HEK293T (cell line): ENCODE measurements at regions not wholly inside any gene's neighbourhood (a gene's known extent, or its start where the extent isn't known, plus 50 kb on each side); places are given as distances from the start of the nearest gene placed in this dataset.

ENCODE experiments used
- CTCF ChIA-PET: fragments of 350-600 bp; formaldehyde crosslinking; extraction: SDS; loops from one replicate; lab custom pipeline; 2021; ENCODE audit warnings: antibody characterized with exemption, inconsistent platforms; lab: Yijun Ruan, JAX
- POLR2A ChIA-PET: fragments of 350-600 bp; formaldehyde crosslinking; extraction: SDS; loops from one replicate; lab custom pipeline; 2020; ENCODE audit warnings: antibody characterized with exemption, inconsistent platforms; lab: Yijun Ruan, JAX
- DNase-seq: peaks from one replicate; pipeline ENCODE4 v3.0.0; 2012; ENCODE audit warnings: mixed read lengths; ENCODE audit errors: extremely low spot score
- ARNT ChIP-seq: fragments of 450-650 bp; IDR thresholded peaks from 2 replicates; pipeline ENCODE4 v1.6.1; 2017; ENCODE audit warnings: mild to moderate bottlenecking
- BHLHE40 ChIP-seq: fragments of 450-650 bp; IDR thresholded peaks from 2 replicates; pipeline ENCODE4 v1.6.1; 2016; ENCODE audit warnings: mild to moderate bottlenecking, moderate library complexity, borderline replicate concordance
- CTBP1 ChIP-seq: fragments of 450-650 bp; IDR thresholded peaks from 2 replicates; pipeline ENCODE4 v1.6.1; 2016; ENCODE audit warnings: borderline replicate concordance
- ELF4 ChIP-seq: fragments of 450-650 bp; IDR thresholded peaks from 2 replicates; pipeline ENCODE4 v1.6.1; 2017; ENCODE audit warnings: antibody characterized with exemption
- FOXA1 ChIP-seq: fragments of 450-650 bp; IDR thresholded peaks from 2 replicates; pipeline ENCODE4 v1.6.1; 2016; ENCODE audit warnings: mild to moderate bottlenecking
- FOXK2 ChIP-seq: fragments of 450-650 bp; IDR thresholded peaks from 2 replicates; pipeline ENCODE4 v1.6.1; 2016; ENCODE audit warnings: mild to moderate bottlenecking
- FOXM1 ChIP-seq: fragments of 450-650 bp; IDR thresholded peaks from 2 replicates; pipeline ENCODE4 v1.6.1; 2017; ENCODE audit warnings: mild to moderate bottlenecking, borderline replicate concordance
- HDGF ChIP-seq: fragments of 450-650 bp; IDR thresholded peaks from 2 replicates; pipeline ENCODE4 v1.6.1; 2017; ENCODE audit warnings: antibody characterized with exemption, borderline replicate concordance
- L3MBTL2 ChIP-seq: fragments of 450-650 bp; conservative IDR thresholded peaks from 2 replicates; pipeline ENCODE4 v1.6.1; 2016; ENCODE audit warnings: mild to moderate bottlenecking
- LEF1 ChIP-seq: fragments of 450-650 bp; IDR thresholded peaks from 2 replicates; pipeline ENCODE4 v1.6.1; 2017; ENCODE audit warnings: mild to moderate bottlenecking, borderline replicate concordance
- NFRKB ChIP-seq: fragments of 450-650 bp; IDR thresholded peaks from 2 replicates; pipeline ENCODE4 v1.6.1; 2016; ENCODE audit warnings: mild to moderate bottlenecking, moderate library complexity
- SP1 ChIP-seq: fragments of 450-650 bp; IDR thresholded peaks from 2 replicates; pipeline ENCODE4 v1.6.1; 2017
- SUZ12 ChIP-seq: fragments of 450-650 bp; IDR thresholded peaks from 2 replicates; pipeline ENCODE4 v1.6.1; 2016; ENCODE audit warnings: mild to moderate bottlenecking
- TARDBP ChIP-seq: fragments of 450-650 bp; IDR thresholded peaks from 2 replicates; pipeline ENCODE4 v1.6.1; 2016
- ZNF384 ChIP-seq: fragments of 450-650 bp; IDR thresholded peaks from 2 replicates; pipeline ENCODE4 v1.6.1; 2016
- TF ChIP-seq, protein P1 (sequence below): fragments of 450-650 bp; IDR thresholded peaks from 2 replicates; pipeline ENCODE4 v1.6.1; 2016

DNA sequence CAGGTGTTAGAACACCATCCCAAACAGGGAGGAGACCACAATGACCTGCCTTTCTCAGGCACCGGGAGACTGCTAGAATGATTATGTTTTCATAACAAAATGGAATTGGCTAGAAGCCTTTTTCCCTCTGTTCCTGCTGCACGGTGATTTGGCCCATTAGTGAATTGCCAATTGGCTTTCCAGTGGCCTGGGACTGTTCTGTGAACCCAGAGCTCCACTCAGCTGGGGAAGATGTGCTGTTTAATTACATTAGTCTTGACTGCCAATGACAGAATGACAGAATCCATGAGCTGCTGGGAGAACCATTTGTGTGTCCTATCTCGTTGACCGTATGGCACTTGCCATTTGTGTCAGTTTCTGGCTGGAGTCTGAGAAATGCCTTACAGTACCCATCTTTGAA, 242.9 kb downstream of the CDH11 start:
- no peak for DNase-seq
- CTCF ChIA-PET: no interaction called here
- no peak for TF ChIP-seq BHLHE40
- TF ChIP-seq FOXA1: no peak
- TF ChIP-seq ELF4: no peak
- TF ChIP-seq ARNT: no peak
- no peak for TF ChIP-seq SP1
- TF ChIP-seq HDGF: no peak
- no peak for TF ChIP-seq FOXK2
- no peak for TF ChIP-seq ZNF384
- TF ChIP-seq L3MBTL2: no peak
- no peak for TF ChIP-seq NFRKB
- no peak for TF ChIP-seq CTBP1
- POLR2A ChIA-PET: no interaction called here

DNA sequence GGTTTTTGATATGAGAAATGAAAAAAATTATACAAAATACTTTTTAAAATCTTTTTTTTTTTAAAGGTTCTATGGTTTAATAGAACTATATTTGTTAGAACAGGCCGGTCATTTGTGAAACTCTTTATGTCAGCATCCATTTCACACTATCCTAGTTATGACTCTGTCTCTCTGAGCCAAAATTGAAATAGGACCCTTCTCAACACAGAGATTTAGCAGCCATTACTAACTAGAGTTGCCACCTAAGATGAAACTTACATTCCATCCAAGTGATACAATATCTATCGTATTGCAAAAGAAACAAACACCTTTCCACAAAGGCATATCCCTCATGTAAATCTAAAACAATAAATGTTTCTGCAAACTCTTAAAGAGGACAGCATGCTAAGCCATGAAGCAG, 249.8 kb downstream of the CDH11 start:
- no peak for DNase-seq
- CTCF ChIA-PET: no interaction called here
- POLR2A ChIA-PET: no interaction called here
- TF ChIP-seq FOXM1: no peak
- no peak for TF ChIP-seq ARNT
- TF ChIP-seq FOXA1: no peak
- no peak for TF ChIP-seq TARDBP
- no peak for TF ChIP-seq FOXK2
- TF ChIP-seq, protein P1, sequence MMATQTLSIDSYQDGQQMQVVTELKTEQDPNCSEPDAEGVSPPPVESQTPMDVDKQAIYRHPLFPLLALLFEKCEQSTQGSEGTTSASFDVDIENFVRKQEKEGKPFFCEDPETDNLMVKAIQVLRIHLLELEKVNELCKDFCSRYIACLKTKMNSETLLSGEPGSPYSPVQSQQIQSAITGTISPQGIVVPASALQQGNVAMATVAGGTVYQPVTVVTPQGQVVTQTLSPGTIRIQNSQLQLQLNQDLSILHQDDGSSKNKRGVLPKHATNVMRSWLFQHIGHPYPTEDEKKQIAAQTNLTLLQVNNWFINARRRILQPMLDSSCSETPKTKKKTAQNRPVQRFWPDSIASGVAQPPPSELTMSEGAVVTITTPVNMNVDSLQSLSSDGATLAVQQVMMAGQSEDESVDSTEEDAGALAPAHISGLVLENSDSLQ: no peak
- TF ChIP-seq L3MBTL2: no peak
- TF ChIP-seq HDGF: no peak
- no peak for TF ChIP-seq SP1
- TF ChIP-seq CTBP1: no peak
- TF ChIP-seq BHLHE40: no peak
- no peak for TF ChIP-seq ELF4
- TF ChIP-seq SUZ12: no peak
- TF ChIP-seq LEF1: no peak
- no peak for TF ChIP-seq NFRKB
- no peak for TF ChIP-seq ZNF384

DNA sequence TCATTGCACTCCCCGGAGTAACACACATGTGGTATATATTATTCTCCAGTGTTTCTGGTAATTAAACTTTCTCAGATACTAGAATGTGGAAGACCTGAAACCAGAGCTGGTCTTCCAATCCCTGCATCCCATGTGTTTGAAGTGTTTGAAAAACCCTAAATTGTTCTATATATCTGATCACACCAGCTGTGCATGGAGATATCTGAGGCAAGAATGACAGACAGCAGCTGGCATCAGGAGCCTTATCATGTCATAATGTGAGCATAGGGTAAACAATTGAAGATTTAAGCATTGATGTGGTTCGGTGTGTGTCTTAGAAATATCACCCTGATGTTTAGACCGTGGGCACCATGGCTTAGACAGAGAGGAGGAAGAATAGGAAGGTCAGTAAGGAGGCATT, 251.0 kb downstream of the CDH11 start:
- TF ChIP-seq LEF1: no peak
- no peak for TF ChIP-seq TARDBP
- TF ChIP-seq ELF4: no peak
- TF ChIP-seq SP1: no peak
- TF ChIP-seq HDGF: no peak
- TF ChIP-seq FOXM1: no peak
- no peak for TF ChIP-seq NFRKB
- no peak for TF ChIP-seq CTBP1
- no peak for TF ChIP-seq BHLHE40
- no peak for TF ChIP-seq L3MBTL2
- TF ChIP-seq FOXA1: no peak
- ChIA-PET POLR2A (no interaction called here), CTCF (no interaction called here)
- DNase-seq: no peak

DNA sequence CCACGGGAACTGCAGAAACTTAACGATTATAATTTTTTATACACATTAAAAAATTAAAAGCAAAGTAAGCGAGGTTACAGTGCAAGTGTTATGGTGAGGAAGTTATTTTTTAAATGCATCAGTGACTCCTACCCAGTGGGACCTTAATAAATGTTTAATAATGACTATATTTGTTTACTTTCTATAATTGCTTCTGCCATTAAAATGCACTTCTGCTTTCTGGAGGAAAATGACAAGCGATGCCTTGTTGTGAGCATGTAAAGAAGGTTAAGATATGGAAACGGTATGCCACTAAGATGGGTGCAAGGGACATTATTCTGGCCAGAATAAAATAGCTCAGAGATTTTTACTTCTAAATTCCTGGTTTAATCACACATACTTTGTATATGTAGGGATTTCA, 252.1 kb downstream of the CDH11 start:
- no peak for TF ChIP-seq FOXA1
- no peak for TF ChIP-seq FOXM1
- TF ChIP-seq FOXK2: no peak
- no peak for TF ChIP-seq LEF1
- TF ChIP-seq TARDBP: no peak
- TF ChIP-seq, protein P1: no peak
- TF ChIP-seq BHLHE40: no peak
- no peak for TF ChIP-seq L3MBTL2
- TF ChIP-seq CTBP1: no peak
- no peak for TF ChIP-seq SP1
- no peak for DNase-seq
- ChIA-PET CTCF (no interaction called here), POLR2A (no interaction called here)

DNA sequence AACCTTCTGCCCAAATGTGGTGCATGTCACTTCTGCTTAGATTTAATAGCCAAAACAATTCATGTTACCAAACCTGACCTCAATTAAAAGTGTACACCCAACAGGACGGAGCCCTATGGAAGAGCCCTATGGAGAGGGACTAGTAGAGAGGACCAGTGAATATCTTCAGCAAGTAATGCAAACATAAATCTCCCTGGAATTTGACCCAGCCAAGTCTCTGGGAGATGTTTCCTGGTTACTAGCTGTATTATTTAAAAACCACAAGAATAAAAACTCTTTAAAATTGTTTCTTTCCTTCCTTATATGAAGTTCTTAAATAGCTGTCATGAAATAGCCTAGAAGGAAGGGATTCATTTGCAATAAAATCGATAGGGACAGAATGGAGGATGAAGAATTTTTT, 255.8 kb downstream of the CDH11 start:
- CTCF ChIA-PET: no interaction called here
- POLR2A ChIA-PET: no interaction called here
- no peak for DNase-seq
- TF ChIP-seq NFRKB: no peak
- no peak for TF ChIP-seq LEF1
- TF ChIP-seq FOXA1: no peak
- no peak for TF ChIP-seq ARNT
- TF ChIP-seq SP1: no peak
- TF ChIP-seq ELF4: no peak
- no peak for TF ChIP-seq CTBP1
- TF ChIP-seq L3MBTL2: no peak
- TF ChIP-seq FOXM1: no peak
- TF ChIP-seq, protein P1: no peak
- no peak for TF ChIP-seq HDGF

DNA sequence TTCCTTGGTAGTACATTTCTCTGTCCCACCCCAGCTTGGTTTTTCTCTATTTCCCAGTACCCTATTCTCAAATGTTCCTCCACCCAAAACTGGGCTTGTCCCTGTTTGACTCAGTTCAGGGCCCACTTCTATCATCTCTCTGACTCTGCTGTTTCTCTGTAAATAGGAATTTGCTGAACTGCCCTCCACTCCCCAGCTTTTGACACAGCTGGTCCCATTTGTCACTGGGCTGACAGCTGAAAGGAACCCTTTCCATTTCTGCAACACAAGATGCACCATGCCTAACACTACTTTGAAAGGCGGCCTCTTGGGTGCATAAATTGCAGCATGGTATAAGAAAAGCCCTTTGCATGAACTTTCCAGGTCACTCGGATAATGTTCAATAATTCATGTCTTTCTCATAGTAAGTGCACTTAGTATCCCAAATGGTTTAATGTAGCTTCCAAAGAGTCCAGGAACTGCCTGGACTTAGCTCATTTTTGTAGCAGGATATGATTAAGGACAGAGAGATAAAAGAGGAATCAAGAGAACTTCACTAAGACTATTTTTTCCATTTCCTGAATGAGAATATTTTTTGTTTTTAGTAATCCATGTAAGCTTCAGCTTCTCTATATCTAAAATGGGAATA, 256.7 kb downstream of the CDH11 start:
- no peak for DNase-seq
- no peak for TF ChIP-seq ARNT
- TF ChIP-seq SUZ12: no peak
- TF ChIP-seq BHLHE40: no peak
- TF ChIP-seq L3MBTL2: no peak
- TF ChIP-seq SP1: no peak
- TF ChIP-seq FOXA1: no peak
- TF ChIP-seq ZNF384: no peak
- no peak for TF ChIP-seq ELF4
- TF ChIP-seq NFRKB: no peak
- no peak for TF ChIP-seq FOXK2
- TF ChIP-seq HDGF: no peak
- no peak for TF ChIP-seq TARDBP
- no peak for TF ChIP-seq CTBP1
- ChIA-PET POLR2A (no interaction called here), CTCF (no interaction called here)
